GM18526 (cell line): ENCODE measurements at regions not wholly inside any gene's neighbourhood (a gene's known extent, or its start where the extent isn't known, plus 50 kb on each side); places are given as distances from the start of the nearest gene placed in this dataset.

Source experiments
- POLR2A ChIP-seq: IDR thresholded peaks from 3 replicates; pipeline ENCODE4 v1.6.1; 2011; ENCODE audit not compliant: insufficient read length; ENCODE audit errors: extremely low read depth

- no peak for TF ChIP-seq POLR2A
Observed at GRCh38 chr3:194884649-194885315, 199.1 kb downstream of the FAM43A start.

DNA sequence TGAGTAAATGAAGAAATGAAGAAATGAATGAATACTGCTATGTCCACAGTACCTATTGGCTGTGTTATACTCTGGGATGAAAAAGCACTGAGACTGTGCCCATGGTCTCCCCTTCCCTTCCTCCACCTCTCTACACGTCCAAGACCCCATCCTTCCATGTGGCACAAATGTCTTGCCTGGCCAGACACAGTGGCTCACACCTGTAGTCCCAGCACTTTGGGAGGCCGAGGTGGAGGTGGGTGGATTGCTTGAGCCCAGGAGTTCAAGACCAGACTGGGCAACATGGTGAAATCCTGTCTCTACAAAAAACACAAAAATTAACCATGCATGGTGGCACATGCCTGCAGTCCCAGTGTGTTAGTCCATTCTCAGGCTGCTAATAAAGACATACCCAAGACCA, 200.1 kb downstream of the FAM43A start:
- TF ChIP-seq POLR2A: no peak

DNA sequence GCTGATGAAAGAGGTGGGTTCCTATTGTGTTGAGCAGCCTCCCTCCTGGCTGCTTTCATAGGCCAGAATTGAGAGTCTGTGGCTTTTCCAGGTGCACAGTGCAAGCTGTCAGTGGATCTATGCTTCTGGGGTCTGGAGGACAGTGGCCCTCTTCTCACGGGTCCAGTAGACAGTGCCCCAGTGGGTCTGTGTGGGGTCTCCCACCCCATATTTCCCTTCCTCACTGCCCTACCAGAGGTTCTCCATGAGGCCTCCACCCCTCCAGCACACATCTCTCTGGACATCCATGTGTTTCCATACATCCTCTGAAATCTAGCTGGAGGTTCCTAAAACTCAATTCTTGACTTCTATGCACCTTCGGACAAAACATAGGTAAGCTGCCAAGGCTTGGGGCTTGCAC, 201.2 kb downstream of the FAM43A start:
- no peak for TF ChIP-seq POLR2A

- TF ChIP-seq POLR2A: no peak
Observed at GRCh38 chr3:194888916-194889315, 203.2 kb downstream of the FAM43A start.

DNA sequence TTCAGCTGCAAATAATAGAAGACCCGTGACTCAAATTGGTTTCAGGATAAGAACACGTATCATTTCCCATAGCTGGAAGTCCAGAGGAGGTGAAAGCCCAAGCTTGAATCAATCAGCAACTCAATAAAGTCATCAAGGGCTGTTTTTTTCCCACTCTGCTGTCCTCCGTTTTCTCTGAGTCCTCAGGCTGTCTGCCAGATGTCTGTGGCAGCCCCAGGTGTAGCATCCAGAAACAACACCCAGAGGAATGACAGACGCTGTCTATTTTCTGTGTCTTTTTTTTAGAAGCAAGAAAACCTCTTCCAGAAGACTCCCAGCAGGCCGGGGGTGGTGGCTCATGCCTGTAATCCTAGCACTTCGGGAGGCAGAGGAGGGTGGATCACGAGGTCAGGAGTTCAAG, 204.4 kb downstream of the FAM43A start:
- no peak for TF ChIP-seq POLR2A

GRCh38 chr3:194893121-194893987, 207.7 kb downstream of the FAM43A start:
- TF ChIP-seq POLR2A: no peak

DNA sequence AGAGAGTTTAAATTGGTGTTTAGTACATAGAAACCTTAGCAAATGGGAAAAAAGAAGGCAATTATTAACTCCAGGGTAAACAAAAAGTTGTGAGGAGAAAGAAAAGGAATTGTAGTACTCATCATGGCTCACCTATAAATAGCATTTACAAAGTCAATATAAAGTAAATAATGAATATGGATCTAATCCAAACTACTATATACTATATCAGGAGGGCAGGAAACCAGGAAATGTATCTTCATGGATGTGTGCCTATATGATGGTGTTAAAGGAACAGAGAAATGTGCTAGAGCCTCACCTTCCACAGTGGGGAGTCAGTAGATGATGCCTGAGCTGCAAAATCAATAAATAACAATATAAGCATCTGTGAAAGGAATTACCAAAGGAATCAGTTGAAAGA, 208.9 kb downstream of the FAM43A start:
- TF ChIP-seq POLR2A: no peak

GRCh38 chr3:194900854-194901522, 215.3 kb downstream of the FAM43A start:
- TF ChIP-seq POLR2A: no peak

DNA sequence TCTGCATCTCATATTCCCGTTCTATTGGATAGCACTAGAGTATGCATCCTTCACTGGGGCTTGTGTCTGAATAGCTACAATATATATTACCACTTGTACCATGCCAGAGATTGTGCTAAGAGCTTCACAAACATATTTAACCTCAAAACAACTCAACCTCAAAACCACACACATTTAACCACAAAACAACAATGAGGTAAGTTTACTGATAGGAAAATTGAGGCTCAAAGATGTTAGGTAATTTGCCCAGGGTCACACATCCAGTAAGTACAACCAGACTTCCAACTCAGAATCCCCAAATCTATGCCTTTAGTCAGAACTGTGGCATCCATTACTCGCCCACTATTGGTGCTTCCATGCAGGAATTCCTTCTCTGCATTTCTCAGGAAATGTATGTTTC, 220.0 kb downstream of the FAM43A start:
- no peak for TF ChIP-seq POLR2A

DNA sequence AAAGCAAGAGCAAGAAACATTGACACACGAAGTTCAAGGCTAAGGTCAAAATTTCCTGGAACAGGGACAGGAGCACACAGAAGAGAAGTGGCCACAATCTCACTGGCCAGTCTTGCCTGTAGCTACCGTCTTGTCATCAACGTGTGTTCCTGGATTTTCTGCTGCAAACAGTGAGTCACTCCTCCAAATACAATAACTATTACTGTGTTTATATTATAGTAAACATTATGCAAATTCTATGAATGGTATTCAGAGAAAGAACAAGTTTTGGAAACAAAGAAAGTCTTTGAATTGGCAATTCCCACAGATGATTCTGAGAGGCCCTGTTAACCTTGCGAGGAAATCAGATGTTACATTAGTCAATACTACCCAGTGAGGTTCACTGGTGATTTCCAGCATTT, 220.5 kb downstream of the FAM43A start:
- TF ChIP-seq POLR2A: no peak

GRCh38 chr3:194906970-194907629, 221.4 kb downstream of the FAM43A start:
- TF ChIP-seq POLR2A: no peak

- TF ChIP-seq POLR2A: no peak
Observed at GRCh38 chr3:194907811-194908210, 222.1 kb downstream of the FAM43A start.

- no peak for TF ChIP-seq POLR2A
Observed at GRCh38 chr3:194908496-194908895, 222.8 kb downstream of the FAM43A start.

DNA sequence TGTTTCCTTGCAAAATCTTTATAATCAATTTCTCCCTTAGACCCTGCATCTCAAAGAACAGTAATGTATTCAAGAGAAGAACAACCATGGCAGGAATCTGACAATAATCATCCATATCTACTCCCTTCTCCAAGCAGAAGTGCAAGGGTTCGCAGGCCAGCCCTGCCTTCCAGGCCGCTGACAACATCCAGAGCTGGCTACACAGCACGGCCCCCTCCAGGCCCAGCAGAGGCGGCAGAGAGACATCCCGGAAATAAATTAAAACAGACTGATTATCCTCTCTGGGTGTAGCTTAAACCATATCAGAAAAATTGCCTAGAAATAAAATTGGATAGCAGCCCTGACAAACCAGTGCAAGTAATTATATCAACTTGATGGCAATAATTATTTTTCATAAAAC, 223.3 kb downstream of the FAM43A start:
- no peak for TF ChIP-seq POLR2A

DNA sequence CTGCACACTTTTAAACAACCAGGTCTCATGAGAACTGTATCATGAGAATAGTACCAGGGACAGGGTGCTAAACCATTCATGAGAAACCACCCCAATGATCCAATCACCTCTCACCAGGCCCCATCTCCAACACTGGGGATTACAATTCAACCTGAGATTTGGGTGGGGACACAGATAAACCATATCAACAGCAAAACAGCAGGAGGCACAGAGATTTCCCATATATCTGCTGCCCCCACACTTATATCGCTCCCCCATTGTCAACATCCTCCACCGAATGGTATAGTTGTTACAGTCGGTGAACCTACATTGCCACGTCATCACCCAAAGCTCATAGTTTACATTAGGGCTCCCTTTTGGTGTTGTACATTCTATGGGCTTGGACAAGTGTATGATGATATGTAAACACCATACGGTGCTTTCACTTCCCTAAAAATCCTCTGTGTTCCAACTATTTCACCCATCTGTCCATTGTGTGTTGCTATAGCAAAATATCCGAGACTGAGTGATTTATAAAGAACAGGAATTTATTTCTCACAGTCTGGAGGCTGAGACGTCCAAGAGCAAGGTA, 224.8 kb downstream of the FAM43A start:
- TF ChIP-seq POLR2A: no peak

GRCh38 chr3:194913316-194913715, 227.6 kb downstream of the FAM43A start:
- no peak for TF ChIP-seq POLR2A

DNA sequence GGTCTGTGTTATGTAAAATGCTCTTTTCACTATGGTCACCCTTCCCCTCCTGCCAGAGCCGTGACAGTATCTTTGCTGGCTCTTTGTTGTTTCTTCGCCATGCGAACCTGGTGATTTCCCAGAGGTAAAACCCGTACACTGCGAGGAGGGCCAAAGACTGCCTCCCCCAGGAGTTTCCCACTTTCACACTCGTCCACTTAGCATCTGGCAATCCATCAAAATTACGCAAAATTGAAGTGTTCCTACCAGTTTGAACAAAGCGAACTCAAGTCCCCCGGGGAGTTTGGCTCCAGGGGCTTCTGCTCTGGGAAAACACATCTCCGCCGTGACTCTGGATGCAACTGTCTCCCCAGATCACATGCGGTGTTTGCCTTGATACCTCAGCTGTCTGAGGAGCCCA, 239.9 kb downstream of the FAM43A start:
- TF ChIP-seq POLR2A: no peak
